ENCODE measurements at regions not wholly inside any gene's neighbourhood (a gene's known extent, or its start where the extent isn't known, plus 50 kb on each side); places are given as distances from the start of the nearest gene placed in this dataset.

- Histone ChIP-seq H3K27ac (ENCODE audit: low read length) (peak overlapping the region; percentile 21; the same call in 1 of the 2 replicates), H3K9me3 (ENCODE audit: control insufficient read depth, insufficient read depth, low read depth, low read length) (no peaks in the 10 kb centered on the region), H3K4me3 (ENCODE audit: low read depth in 2 of 2, low read length in 2 of 2) (no peak overlapping the region), H3K27me3 (ENCODE audit: control insufficient read depth, insufficient read depth, low read length) (no peaks in the 10 kb centered on the region), H3K36me3 (ENCODE audit: control insufficient read depth, insufficient read depth, low read length) (no peaks in the 10 kb centered on the region), H3K4me1 (ENCODE audit: control insufficient read depth, insufficient read depth, low read length) (peaks cover 24% of the 10 kb centered on the region)
- ATAC-seq (no peak), DNase-seq (ENCODE audit: low read depth, low spot score) (no peak)
- CTCF ChIA-PET: no interaction called here
- in situ Hi-C loops (cut with HindIII; ENCODE audit: low pct_unique_long_range_greater_than_20kb, low sequenced_read_pairs) (no loop called here), intact Hi-C loops (cut with micrococcal nuclease; ENCODE audit: unreplicated experiment) (no loop called here)
- BruUV-seq (replicated peaks): no TSS peak
- TF ChIP-seq, protein P1, sequence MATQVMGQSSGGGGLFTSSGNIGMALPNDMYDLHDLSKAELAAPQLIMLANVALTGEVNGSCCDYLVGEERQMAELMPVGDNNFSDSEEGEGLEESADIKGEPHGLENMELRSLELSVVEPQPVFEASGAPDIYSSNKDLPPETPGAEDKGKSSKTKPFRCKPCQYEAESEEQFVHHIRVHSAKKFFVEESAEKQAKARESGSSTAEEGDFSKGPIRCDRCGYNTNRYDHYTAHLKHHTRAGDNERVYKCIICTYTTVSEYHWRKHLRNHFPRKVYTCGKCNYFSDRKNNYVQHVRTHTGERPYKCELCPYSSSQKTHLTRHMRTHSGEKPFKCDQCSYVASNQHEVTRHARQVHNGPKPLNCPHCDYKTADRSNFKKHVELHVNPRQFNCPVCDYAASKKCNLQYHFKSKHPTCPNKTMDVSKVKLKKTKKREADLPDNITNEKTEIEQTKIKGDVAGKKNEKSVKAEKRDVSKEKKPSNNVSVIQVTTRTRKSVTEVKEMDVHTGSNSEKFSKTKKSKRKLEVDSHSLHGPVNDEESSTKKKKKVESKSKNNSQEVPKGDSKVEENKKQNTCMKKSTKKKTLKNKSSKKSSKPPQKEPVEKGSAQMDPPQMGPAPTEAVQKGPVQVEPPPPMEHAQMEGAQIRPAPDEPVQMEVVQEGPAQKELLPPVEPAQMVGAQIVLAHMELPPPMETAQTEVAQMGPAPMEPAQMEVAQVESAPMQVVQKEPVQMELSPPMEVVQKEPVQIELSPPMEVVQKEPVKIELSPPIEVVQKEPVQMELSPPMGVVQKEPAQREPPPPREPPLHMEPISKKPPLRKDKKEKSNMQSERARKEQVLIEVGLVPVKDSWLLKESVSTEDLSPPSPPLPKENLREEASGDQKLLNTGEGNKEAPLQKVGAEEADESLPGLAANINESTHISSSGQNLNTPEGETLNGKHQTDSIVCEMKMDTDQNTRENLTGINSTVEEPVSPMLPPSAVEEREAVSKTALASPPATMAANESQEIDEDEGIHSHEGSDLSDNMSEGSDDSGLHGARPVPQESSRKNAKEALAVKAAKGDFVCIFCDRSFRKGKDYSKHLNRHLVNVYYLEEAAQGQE (IDR thresholded peaks at IDR 0.05; ENCODE audit: insufficient read depth in 1 of 2, low read depth in 2 of 2, low read length in 1 of 2): no peak
- TF ChIP-seq SIN3A (IDR thresholded peaks at IDR 0.05; ENCODE audit: borderline replicate concordance, insufficient read depth, low read depth, low read length) (no peak), POLR2AphosphoS5 (IDR thresholded peaks at IDR 0.05; ENCODE audit: low read depth, low read length) (no peak), CTCF (IDR thresholded peaks at IDR 0.05) (no peak), TCF7L2 (IDR thresholded peaks at IDR 0.05; ENCODE audit: low read depth, low read length) (no peak)
- POLR2A ChIA-PET: no interaction called here
These were observed 397.2 kb upstream of the FANCL start for GRCh38 chr2:58638256-58638805.

DNA sequence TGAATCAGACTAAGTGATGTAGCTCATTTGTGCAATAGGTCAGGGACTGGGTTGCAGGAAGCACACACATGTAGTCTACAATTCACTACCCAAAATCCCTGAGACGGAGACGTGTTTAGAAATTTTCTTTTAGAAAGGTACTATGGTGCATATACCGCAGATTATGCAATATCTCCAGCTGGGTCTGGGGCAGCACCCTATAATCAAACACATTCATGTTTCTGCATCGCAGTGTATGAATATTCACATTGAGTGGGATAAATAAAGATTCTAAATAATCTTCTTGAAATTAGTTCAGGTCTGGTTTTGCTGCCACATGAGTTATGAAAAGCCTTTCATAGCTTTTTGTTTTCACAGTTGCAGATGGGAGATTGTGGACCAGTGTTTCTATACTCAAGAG lies 395.7 kb upstream of the FANCL start:
- no peaks in the 10 kb centered on the region for H3K36me3 ChIP-seq (ENCODE audit: control insufficient read depth, insufficient read depth, low read length)
- ATAC-seq (no peak), DNase-seq (ENCODE audit: low read depth, low spot score) (no peak)
- TF ChIP-seq CTCF (IDR thresholded peaks at IDR 0.05) (no peak), POLR2AphosphoS5 (IDR thresholded peaks at IDR 0.05; ENCODE audit: low read depth, low read length) (no peak), SIN3A (IDR thresholded peaks at IDR 0.05; ENCODE audit: borderline replicate concordance, insufficient read depth, low read depth, low read length) (no peak), TCF7L2 (IDR thresholded peaks at IDR 0.05; ENCODE audit: low read depth, low read length) (no peak)
- TF ChIP-seq, protein P1 (IDR thresholded peaks at IDR 0.05; ENCODE audit: insufficient read depth in 1 of 2, low read depth in 2 of 2, low read length in 1 of 2): no peak
- H3K27me3 ChIP-seq (ENCODE audit: control insufficient read depth, insufficient read depth, low read length): no peaks in the 10 kb centered on the region
- 0 out of 2 replicates have a peak overlapping the region, but pooled peaks have one; percentile 23 for H3K27ac ChIP-seq (ENCODE audit: low read length)
- H3K4me1 ChIP-seq (ENCODE audit: control insufficient read depth, insufficient read depth, low read length): peaks cover 29% of the 10 kb centered on the region
- H3K4me3 ChIP-seq (ENCODE audit: low read depth in 2 of 2, low read length in 2 of 2): no peak overlapping the region
- POLR2A ChIA-PET: no interaction called here
- in situ Hi-C loops (cut with HindIII; ENCODE audit: low pct_unique_long_range_greater_than_20kb, low sequenced_read_pairs): no loop called here
- no peaks in the 10 kb centered on the region for H3K9me3 ChIP-seq (ENCODE audit: control insufficient read depth, insufficient read depth, low read depth, low read length)
- intact Hi-C loops (cut with micrococcal nuclease; ENCODE audit: unreplicated experiment): no loop called here
- CTCF ChIA-PET: no interaction called here
- no TSS peak for BruUV-seq (replicated peaks)
